WTC11 (cell line): ENCODE measurements at regions not wholly inside any gene's neighbourhood (a gene's known extent, or its start where the extent isn't known, plus 50 kb on each side); places are given as distances from the start of the nearest gene placed in this dataset.
A peak's percentile ranks its signal among the peaks of the same experiment; 100 is the strongest.

Source experiments
- ATAC-seq: fragments of 200-7000 bp; cut with Tn5 transposase; 2 replicates; pipeline ENCODE4 v1.10.0; 2021; ENCODE audit warnings: mild to moderate bottlenecking, moderate library complexity
- CTCF ChIA-PET: fragments of 300-600 bp; sonication (Branson Sonifier 250); formaldehyde crosslinking; loops from one replicate; lab custom pipeline; 2021; ENCODE audit warnings: antibody characterized with exemption; lab: Charles Lee
- POLR2A ChIA-PET: fragments of 350-600 bp; sonication (Branson Sonifier 250); formaldehyde crosslinking; loops from one replicate; lab custom pipeline; 2021; ENCODE audit warnings: antibody characterized with exemption; lab: Charles Lee
- DNase-seq: peaks from one replicate; pipeline ENCODE4 v3.0.0; 2021; ENCODE audit warnings: low spot score
- H3K27ac Mint-ChIP-seq: 2 replicates; pipeline ENCODE4 v1.8.0; 2021; ENCODE audit warnings: mixed read lengths
- H3K27me3 Mint-ChIP-seq: 2 replicates; pipeline ENCODE4 v1.8.0; 2021; ENCODE audit warnings: low read depth, mild to moderate bottlenecking, moderate library complexity, mixed read lengths
- H3K36me3 Mint-ChIP-seq: 2 replicates; pipeline ENCODE4 v1.8.0; 2021; ENCODE audit warnings: mixed read lengths
- H3K4me1 Mint-ChIP-seq: 2 replicates; pipeline ENCODE4 v1.8.0; 2022; ENCODE audit warnings: mixed read lengths
- H3K4me3 Mint-ChIP-seq: 2 replicates; pipeline ENCODE4 v1.8.0; 2021; ENCODE audit warnings: mild to moderate bottlenecking, moderate library complexity, mixed read lengths
- H3K9me3 Mint-ChIP-seq: 2 replicates; pipeline ENCODE4 v1.8.0; 2021; ENCODE audit warnings: mixed read lengths
- ATF1 ChIP-seq: sonication (generic); formaldehyde crosslinking; IDR thresholded peaks from 2 replicates; pipeline ENCODE4 v1.8.1; 2023; ENCODE audit warnings: mild to moderate bottlenecking, moderate library complexity, missing genetic modification reagents
- CREB1 ChIP-seq: sonication (generic); formaldehyde crosslinking; IDR thresholded peaks from 2 replicates; pipeline ENCODE4 v1.8.0; 2023; ENCODE audit warnings: mild to moderate bottlenecking, missing genetic modification reagents
- ESRRA ChIP-seq: sonication (generic); formaldehyde crosslinking; IDR thresholded peaks from 2 replicates; pipeline ENCODE4 v1.8.1; 2022; ENCODE audit warnings: mild to moderate bottlenecking, missing genetic modification reagents, borderline replicate concordance
- SP1 ChIP-seq: sonication (generic); formaldehyde crosslinking; conservative IDR thresholded peaks from 2 replicates; pipeline ENCODE4 v1.8.1; 2022; ENCODE audit warnings: missing genetic modification reagents
- ZNF232 ChIP-seq: sonication (generic); formaldehyde crosslinking; IDR thresholded peaks from 2 replicates; pipeline ENCODE4 v1.8.0; 2022; ENCODE audit warnings: mild to moderate bottlenecking, missing genetic modification reagents
- ZNF317 ChIP-seq: sonication (generic); formaldehyde crosslinking; IDR thresholded peaks from 2 replicates; pipeline ENCODE4 v1.8.1; 2023; ENCODE audit warnings: low read depth, mild to moderate bottlenecking, moderate library complexity, missing genetic modification reagents, borderline replicate concordance
- ZNF416 ChIP-seq: fragments of 250-450 bp; sonication (Bioruptor Pico); IDR thresholded peaks from 2 replicates; pipeline ENCODE4 v1.9.0; 2021; ENCODE audit warnings: mild to moderate bottlenecking, inconsistent platforms
- TF ChIP-seq, protein P1 (sequence below): sonication (generic); formaldehyde crosslinking; IDR thresholded peaks from 2 replicates; pipeline ENCODE4 v1.8.0; 2023; ENCODE audit warnings: missing genetic modification reagents, mild to moderate bottlenecking, borderline replicate concordance
- TF ChIP-seq, protein P2 (sequence below): sonication (generic); formaldehyde crosslinking; IDR thresholded peaks from 2 replicates; pipeline ENCODE4 v1.8.1; 2023; ENCODE audit warnings: mild to moderate bottlenecking, missing genetic modification reagents
- TF ChIP-seq, protein P3 (sequence below): sonication (generic); formaldehyde crosslinking; IDR thresholded peaks from 2 replicates; pipeline ENCODE4 v1.8.0; 2022; ENCODE audit warnings: mild to moderate bottlenecking, missing genetic modification reagents
- TF ChIP-seq, protein P4 (sequence below): sonication (generic); formaldehyde crosslinking; IDR thresholded peaks from 2 replicates; pipeline ENCODE4 v1.8.0; 2023; ENCODE audit warnings: mild to moderate bottlenecking, missing genetic modification reagents
- TF ChIP-seq, protein P5 (sequence below): fragments of 250-450 bp; sonication (Bioruptor Pico); IDR thresholded peaks from 2 replicates; pipeline ENCODE4 v1.9.0; 2021; ENCODE audit warnings: mild to moderate bottlenecking, borderline replicate concordance
- TF ChIP-seq, protein P6 (sequence below): sonication (generic); formaldehyde crosslinking; IDR thresholded peaks from 2 replicates; pipeline ENCODE4 v1.8.0; 2022; ENCODE audit warnings: mild to moderate bottlenecking, missing genetic modification reagents
- TF ChIP-seq, protein P7 (sequence below): sonication (generic); formaldehyde crosslinking; IDR thresholded peaks from 2 replicates; pipeline ENCODE4 v1.8.1; 2023; ENCODE audit warnings: mild to moderate bottlenecking, missing genetic modification reagents, moderate library complexity
- TF ChIP-seq, protein P8 (sequence below): fragments of 250-450 bp; sonication (Bioruptor Pico); IDR thresholded peaks from 2 replicates; pipeline ENCODE4 v1.9.0; 2021; ENCODE audit warnings: mild to moderate bottlenecking

DNA sequence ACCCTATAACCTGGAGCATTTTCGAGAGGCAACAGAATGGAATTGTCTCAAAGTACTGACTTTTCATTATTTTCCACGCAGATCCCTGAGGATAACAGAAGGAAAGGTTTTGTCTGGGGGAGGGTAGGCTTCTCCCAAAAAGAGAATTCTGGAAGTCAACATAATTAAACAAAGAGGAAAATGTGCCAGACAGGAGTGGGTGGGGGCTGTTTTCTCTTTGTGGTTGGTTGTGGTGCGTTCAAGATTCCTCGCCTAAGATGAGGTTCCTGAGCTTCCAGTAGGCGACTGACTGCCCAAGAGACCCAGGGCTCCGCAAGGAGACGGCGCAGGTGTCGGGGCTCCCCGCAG, 70.4 kb downstream of the SOX4 start (continued):
- TF ChIP-seq, protein P1, sequence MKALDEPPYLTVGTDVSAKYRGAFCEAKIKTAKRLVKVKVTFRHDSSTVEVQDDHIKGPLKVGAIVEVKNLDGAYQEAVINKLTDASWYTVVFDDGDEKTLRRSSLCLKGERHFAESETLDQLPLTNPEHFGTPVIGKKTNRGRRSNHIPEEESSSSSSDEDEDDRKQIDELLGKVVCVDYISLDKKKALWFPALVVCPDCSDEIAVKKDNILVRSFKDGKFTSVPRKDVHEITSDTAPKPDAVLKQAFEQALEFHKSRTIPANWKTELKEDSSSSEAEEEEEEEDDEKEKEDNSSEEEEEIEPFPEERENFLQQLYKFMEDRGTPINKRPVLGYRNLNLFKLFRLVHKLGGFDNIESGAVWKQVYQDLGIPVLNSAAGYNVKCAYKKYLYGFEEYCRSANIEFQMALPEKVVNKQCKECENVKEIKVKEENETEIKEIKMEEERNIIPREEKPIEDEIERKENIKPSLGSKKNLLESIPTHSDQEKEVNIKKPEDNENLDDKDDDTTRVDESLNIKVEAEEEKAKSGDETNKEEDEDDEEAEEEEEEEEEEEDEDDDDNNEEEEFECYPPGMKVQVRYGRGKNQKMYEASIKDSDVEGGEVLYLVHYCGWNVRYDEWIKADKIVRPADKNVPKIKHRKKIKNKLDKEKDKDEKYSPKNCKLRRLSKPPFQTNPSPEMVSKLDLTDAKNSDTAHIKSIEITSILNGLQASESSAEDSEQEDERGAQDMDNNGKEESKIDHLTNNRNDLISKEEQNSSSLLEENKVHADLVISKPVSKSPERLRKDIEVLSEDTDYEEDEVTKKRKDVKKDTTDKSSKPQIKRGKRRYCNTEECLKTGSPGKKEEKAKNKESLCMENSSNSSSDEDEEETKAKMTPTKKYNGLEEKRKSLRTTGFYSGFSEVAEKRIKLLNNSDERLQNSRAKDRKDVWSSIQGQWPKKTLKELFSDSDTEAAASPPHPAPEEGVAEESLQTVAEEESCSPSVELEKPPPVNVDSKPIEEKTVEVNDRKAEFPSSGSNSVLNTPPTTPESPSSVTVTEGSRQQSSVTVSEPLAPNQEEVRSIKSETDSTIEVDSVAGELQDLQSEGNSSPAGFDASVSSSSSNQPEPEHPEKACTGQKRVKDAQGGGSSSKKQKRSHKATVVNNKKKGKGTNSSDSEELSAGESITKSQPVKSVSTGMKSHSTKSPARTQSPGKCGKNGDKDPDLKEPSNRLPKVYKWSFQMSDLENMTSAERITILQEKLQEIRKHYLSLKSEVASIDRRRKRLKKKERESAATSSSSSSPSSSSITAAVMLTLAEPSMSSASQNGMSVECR (CRISPR knock-in tag): no peak

DNA sequence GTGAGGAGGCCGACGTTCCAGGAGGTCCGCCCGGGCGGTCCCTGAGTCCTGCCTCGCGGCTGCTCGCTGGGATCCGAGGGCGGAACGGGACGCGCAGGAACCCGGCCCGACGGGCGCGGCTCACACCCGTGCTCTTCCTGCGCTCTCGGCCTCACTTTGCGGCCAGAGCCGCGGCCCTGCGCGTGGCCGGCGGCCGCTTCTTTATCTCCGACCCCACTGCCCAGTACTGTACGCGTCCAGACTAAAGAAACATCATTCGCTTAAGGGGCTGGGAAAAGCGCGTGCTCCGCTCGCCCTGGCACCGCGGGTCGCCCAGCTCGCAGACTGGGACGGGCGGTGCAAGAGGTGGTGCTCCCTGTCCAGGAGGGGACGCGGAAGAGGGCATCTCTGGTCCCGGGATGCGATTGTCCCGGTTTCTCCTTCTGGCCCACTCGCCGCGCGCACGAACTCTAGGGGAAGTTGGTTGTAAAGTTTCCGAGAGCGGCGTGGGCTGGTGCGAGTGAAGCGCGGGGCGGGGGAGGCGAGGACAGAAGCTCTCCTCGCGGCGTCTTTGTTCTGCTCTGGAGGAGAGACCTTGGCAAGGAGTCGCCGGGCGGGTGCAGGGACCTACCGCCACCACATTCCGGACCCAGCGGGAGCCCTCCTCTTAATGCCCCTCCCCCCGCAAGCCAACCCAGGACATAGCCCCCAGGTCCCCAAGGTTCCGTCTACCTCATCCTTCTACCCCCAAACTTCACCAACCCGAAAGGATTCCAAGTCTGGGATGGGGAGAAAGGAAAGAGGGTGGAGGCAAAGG, 71.0 kb downstream of the SOX4 start:
- Mint-ChIP-seq H3K4me3 (peak overlapping the region; percentile 87), H3K4me1 (peaks cover 36% of the 10 kb centered on the region), H3K27ac (peak overlapping the region; percentile 99), H3K36me3 (peaks cover 10% of the 10 kb centered on the region), H3K27me3 (peaks cover 15% of the 10 kb centered on the region), H3K9me3 (no peaks in the 10 kb centered on the region; the same call in 1 of the 2 replicates)
- POLR2A ChIA-PET: interaction anchor here (0.6 to 4.8 kb wide), 5 partner anchors 11 to 197 kb away, joined by 3 to 81 read pairs (median 4); partner anchors contain the start of gene SOX4
- ATAC-seq: peak; percentile 20
- DNase-seq: peak; percentile 78
- CTCF ChIA-PET: interaction anchor here (1.3 to 2.0 kb wide), 2 partner anchors 60 to 76 kb away, joined by 3 to 7 read pairs; no protein-coding TSS in a partner anchor
- no peak for TF ChIP-seq CREB1 (CRISPR knock-in tag)
- TF ChIP-seq, protein P2, sequence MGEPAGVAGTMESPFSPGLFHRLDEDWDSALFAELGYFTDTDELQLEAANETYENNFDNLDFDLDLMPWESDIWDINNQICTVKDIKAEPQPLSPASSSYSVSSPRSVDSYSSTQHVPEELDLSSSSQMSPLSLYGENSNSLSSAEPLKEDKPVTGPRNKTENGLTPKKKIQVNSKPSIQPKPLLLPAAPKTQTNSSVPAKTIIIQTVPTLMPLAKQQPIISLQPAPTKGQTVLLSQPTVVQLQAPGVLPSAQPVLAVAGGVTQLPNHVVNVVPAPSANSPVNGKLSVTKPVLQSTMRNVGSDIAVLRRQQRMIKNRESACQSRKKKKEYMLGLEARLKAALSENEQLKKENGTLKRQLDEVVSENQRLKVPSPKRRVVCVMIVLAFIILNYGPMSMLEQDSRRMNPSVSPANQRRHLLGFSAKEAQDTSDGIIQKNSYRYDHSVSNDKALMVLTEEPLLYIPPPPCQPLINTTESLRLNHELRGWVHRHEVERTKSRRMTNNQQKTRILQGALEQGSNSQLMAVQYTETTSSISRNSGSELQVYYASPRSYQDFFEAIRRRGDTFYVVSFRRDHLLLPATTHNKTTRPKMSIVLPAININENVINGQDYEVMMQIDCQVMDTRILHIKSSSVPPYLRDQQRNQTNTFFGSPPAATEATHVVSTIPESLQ (CRISPR knock-in tag): no peak
- TF ChIP-seq SP1 (CRISPR knock-in tag): no peak; the same call in 1 of the 2 replicates
- TF ChIP-seq, protein P3, sequence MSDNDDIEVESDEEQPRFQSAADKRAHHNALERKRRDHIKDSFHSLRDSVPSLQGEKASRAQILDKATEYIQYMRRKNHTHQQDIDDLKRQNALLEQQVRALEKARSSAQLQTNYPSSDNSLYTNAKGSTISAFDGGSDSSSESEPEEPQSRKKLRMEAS (CRISPR knock-in tag): peak; percentile 80
- TF ChIP-seq, protein P4, sequence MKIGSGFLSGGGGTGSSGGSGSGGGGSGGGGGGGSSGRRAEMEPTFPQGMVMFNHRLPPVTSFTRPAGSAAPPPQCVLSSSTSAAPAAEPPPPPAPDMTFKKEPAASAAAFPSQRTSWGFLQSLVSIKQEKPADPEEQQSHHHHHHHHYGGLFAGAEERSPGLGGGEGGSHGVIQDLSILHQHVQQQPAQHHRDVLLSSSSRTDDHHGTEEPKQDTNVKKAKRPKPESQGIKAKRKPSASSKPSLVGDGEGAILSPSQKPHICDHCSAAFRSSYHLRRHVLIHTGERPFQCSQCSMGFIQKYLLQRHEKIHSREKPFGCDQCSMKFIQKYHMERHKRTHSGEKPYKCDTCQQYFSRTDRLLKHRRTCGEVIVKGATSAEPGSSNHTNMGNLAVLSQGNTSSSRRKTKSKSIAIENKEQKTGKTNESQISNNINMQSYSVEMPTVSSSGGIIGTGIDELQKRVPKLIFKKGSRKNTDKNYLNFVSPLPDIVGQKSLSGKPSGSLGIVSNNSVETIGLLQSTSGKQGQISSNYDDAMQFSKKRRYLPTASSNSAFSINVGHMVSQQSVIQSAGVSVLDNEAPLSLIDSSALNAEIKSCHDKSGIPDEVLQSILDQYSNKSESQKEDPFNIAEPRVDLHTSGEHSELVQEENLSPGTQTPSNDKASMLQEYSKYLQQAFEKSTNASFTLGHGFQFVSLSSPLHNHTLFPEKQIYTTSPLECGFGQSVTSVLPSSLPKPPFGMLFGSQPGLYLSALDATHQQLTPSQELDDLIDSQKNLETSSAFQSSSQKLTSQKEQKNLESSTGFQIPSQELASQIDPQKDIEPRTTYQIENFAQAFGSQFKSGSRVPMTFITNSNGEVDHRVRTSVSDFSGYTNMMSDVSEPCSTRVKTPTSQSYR (CRISPR knock-in tag): peak; percentile 21; the same call in 1 of the 2 replicates
- TF ChIP-seq ESRRA (CRISPR knock-in tag): peak; percentile 91
- no peak for TF ChIP-seq ATF1 (CRISPR knock-in tag)
- TF ChIP-seq ZNF416 (CRISPR knock-in tag): 0 out of 2 replicates have a peak, but pooled peaks have one; percentile 25
- no peak for TF ChIP-seq ZNF317
- TF ChIP-seq, protein P5, sequence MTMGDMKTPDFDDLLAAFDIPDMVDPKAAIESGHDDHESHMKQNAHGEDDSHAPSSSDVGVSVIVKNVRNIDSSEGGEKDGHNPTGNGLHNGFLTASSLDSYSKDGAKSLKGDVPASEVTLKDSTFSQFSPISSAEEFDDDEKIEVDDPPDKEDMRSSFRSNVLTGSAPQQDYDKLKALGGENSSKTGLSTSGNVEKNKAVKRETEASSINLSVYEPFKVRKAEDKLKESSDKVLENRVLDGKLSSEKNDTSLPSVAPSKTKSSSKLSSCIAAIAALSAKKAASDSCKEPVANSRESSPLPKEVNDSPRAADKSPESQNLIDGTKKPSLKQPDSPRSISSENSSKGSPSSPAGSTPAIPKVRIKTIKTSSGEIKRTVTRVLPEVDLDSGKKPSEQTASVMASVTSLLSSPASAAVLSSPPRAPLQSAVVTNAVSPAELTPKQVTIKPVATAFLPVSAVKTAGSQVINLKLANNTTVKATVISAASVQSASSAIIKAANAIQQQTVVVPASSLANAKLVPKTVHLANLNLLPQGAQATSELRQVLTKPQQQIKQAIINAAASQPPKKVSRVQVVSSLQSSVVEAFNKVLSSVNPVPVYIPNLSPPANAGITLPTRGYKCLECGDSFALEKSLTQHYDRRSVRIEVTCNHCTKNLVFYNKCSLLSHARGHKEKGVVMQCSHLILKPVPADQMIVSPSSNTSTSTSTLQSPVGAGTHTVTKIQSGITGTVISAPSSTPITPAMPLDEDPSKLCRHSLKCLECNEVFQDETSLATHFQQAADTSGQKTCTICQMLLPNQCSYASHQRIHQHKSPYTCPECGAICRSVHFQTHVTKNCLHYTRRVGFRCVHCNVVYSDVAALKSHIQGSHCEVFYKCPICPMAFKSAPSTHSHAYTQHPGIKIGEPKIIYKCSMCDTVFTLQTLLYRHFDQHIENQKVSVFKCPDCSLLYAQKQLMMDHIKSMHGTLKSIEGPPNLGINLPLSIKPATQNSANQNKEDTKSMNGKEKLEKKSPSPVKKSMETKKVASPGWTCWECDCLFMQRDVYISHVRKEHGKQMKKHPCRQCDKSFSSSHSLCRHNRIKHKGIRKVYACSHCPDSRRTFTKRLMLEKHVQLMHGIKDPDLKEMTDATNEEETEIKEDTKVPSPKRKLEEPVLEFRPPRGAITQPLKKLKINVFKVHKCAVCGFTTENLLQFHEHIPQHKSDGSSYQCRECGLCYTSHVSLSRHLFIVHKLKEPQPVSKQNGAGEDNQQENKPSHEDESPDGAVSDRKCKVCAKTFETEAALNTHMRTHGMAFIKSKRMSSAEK (CRISPR knock-in tag): no peak
- TF ChIP-seq, protein P6, sequence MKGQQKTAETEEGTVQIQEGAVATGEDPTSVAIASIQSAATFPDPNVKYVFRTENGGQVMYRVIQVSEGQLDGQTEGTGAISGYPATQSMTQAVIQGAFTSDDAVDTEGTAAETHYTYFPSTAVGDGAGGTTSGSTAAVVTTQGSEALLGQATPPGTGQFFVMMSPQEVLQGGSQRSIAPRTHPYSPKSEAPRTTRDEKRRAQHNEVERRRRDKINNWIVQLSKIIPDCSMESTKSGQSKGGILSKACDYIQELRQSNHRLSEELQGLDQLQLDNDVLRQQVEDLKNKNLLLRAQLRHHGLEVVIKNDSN (CRISPR knock-in tag): peak; percentile 57; the same call in 1 of the 2 replicates
- TF ChIP-seq ZNF232 (CRISPR knock-in tag): 0 out of 2 replicates have a peak, but pooled peaks have one; percentile 58
- TF ChIP-seq, protein P7, sequence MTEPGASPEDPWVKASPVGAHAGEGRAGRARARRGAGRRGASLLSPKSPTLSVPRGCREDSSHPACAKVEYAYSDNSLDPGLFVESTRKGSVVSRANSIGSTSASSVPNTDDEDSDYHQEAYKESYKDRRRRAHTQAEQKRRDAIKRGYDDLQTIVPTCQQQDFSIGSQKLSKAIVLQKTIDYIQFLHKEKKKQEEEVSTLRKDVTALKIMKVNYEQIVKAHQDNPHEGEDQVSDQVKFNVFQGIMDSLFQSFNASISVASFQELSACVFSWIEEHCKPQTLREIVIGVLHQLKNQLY (CRISPR knock-in tag): no peak
- TF ChIP-seq, protein P8, sequence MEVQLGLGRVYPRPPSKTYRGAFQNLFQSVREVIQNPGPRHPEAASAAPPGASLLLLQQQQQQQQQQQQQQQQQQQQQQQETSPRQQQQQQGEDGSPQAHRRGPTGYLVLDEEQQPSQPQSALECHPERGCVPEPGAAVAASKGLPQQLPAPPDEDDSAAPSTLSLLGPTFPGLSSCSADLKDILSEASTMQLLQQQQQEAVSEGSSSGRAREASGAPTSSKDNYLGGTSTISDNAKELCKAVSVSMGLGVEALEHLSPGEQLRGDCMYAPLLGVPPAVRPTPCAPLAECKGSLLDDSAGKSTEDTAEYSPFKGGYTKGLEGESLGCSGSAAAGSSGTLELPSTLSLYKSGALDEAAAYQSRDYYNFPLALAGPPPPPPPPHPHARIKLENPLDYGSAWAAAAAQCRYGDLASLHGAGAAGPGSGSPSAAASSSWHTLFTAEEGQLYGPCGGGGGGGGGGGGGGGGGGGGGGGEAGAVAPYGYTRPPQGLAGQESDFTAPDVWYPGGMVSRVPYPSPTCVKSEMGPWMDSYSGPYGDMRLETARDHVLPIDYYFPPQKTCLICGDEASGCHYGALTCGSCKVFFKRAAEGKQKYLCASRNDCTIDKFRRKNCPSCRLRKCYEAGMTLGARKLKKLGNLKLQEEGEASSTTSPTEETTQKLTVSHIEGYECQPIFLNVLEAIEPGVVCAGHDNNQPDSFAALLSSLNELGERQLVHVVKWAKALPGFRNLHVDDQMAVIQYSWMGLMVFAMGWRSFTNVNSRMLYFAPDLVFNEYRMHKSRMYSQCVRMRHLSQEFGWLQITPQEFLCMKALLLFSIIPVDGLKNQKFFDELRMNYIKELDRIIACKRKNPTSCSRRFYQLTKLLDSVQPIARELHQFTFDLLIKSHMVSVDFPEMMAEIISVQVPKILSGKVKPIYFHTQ (CRISPR knock-in tag): no peak
